Neural cell (in vitro differentiated cells): ENCODE measurements at regions not wholly inside any gene's neighbourhood (a gene's known extent, or its start where the extent isn't known, plus 50 kb on each side); places are given as distances from the start of the nearest gene placed in this dataset.

ENCODE experiments used
- CTCF ChIP-seq: fragments of 450-650 bp; IDR thresholded peaks from 2 replicates; pipeline ENCODE4 v1.5.1; 2014; ENCODE audit warnings: antibody characterized with exemption, mild to moderate bottlenecking, moderate library complexity; ENCODE audit not compliant: poor library complexity, severe bottlenecking
- EP300 ChIP-seq: fragments of 450-650 bp; conservative IDR thresholded peaks from 2 replicates; pipeline ENCODE4 v1.6.1; 2014; ENCODE audit warnings: antibody characterized with exemption, mild to moderate bottlenecking, moderate library complexity; ENCODE audit not compliant: poor library complexity, severe bottlenecking
- EZH2 ChIP-seq: fragments of 200-600, 300-800 bp; shearing (Covaris generic), sonication (generic); IDR thresholded peaks from 2 replicates; pipeline ENCODE4 v1.6.1; 2014; ENCODE audit warnings: antibody characterized with exemption, low read length, borderline replicate concordance, mild to moderate bottlenecking; ENCODE audit not compliant: insufficient read depth, poor library complexity, severe bottlenecking
- MXI1 ChIP-seq: fragments of 450-650 bp; conservative IDR thresholded peaks from 2 replicates; pipeline ENCODE4 v1.6.1; 2014; ENCODE audit warnings: antibody characterized with exemption, mild to moderate bottlenecking; ENCODE audit not compliant: poor library complexity, severe bottlenecking
- POLR2AphosphoS5 ChIP-seq: IDR thresholded peaks from 2 replicates; pipeline ENCODE4 v1.6.1; 2012
- RAD21 ChIP-seq: fragments of 450-650 bp; conservative IDR thresholded peaks from 2 replicates; pipeline ENCODE4 v1.6.1; 2014; ENCODE audit warnings: antibody characterized with exemption, mild to moderate bottlenecking, moderate library complexity
- REST ChIP-seq: IDR thresholded peaks from 2 replicates; pipeline ENCODE4 v1.6.1; 2012; ENCODE audit warnings: borderline replicate concordance
- TAF1 ChIP-seq: IDR thresholded peaks from 2 replicates; pipeline ENCODE4 v1.6.1; 2012; ENCODE audit warnings: low read depth

GRCh38 chr2:106581755-106582147 lies 94.6 kb downstream of the CD8B2 start:
- TF ChIP-seq RAD21 (no peak), CTCF (no peak), TAF1 (no peak), POLR2AphosphoS5 (no peak), EZH2 (no peak), MXI1 (no peak), REST (no peak), EP300 (no peak)
